ENCODE measurements at regions not wholly inside any gene's neighbourhood (a gene's known extent, or its start where the extent isn't known, plus 50 kb on each side); places are given as distances from the start of the nearest gene placed in this dataset.

- no peak for DNase-seq (ENCODE audit: low read depth in 2 of 2)
Observed at GRCh38 chr10:78955206-78955605, 113.6 kb upstream of the ZMIZ1 start.

- no peak for DNase-seq (ENCODE audit: low read depth in 2 of 2)
Observed at GRCh38 chr10:78956391-78956790, 112.4 kb upstream of the ZMIZ1 start.

GRCh38 chr10:78957471-78958039 is 111.2 kb upstream of the ZMIZ1 start:
- no peak for DNase-seq (ENCODE audit: low read depth in 2 of 2)

GRCh38 chr10:78959217-78959923 is 109.4 kb upstream of the ZMIZ1 start:
- DNase-seq (ENCODE audit: low read depth in 2 of 2): no peak

GRCh38 chr10:78959924-78960285 is 108.9 kb upstream of the ZMIZ1 start:
- DNase-seq (ENCODE audit: low read depth in 2 of 2): no peak

GRCh38 chr10:78960316-78960800 is 108.4 kb upstream of the ZMIZ1 start:
- DNase-seq (ENCODE audit: low read depth in 2 of 2): no peak

- no peak for DNase-seq (ENCODE audit: low read depth in 2 of 2)
Observed at GRCh38 chr10:78961760-78962159, 107.0 kb upstream of the ZMIZ1 start.

GRCh38 chr10:78963074-78964034 is 105.4 kb upstream of the ZMIZ1 start:
- DNase-seq (ENCODE audit: low read depth in 2 of 2): no peak

GRCh38 chr10:78964274-78964951 is 104.4 kb upstream of the ZMIZ1 start:
- no peak for DNase-seq (ENCODE audit: low read depth in 2 of 2)

- DNase-seq (ENCODE audit: low read depth in 2 of 2): no peak
Observed at GRCh38 chr10:78964952-78965633, 103.7 kb upstream of the ZMIZ1 start.

GRCh38 chr10:78966182-78966787 is 102.5 kb upstream of the ZMIZ1 start:
- DNase-seq (ENCODE audit: low read depth in 2 of 2): no peak

GRCh38 chr10:78966844-78967488 is 101.8 kb upstream of the ZMIZ1 start:
- DNase-seq (ENCODE audit: low read depth in 2 of 2): no peak

GRCh38 chr10:78968300-78968942 is 100.3 kb upstream of the ZMIZ1 start:
- DNase-seq (ENCODE audit: low read depth in 2 of 2): no peak

GRCh38 chr10:78968943-78969342 is 99.8 kb upstream of the ZMIZ1 start:
- DNase-seq (ENCODE audit: low read depth in 2 of 2): no peak

- no peak for DNase-seq (ENCODE audit: low read depth in 2 of 2)
Observed at GRCh38 chr10:78969719-78970118, 99.0 kb upstream of the ZMIZ1 start.

GRCh38 chr10:78970261-78970660 is 98.5 kb upstream of the ZMIZ1 start:
- DNase-seq (ENCODE audit: low read depth in 2 of 2): no peak

GRCh38 chr10:78971094-78971682 is 97.6 kb upstream of the ZMIZ1 start:
- DNase-seq (ENCODE audit: low read depth in 2 of 2): no peak

- no peak for DNase-seq (ENCODE audit: low read depth in 2 of 2)
Observed at GRCh38 chr10:78972160-78972946, 96.4 kb upstream of the ZMIZ1 start.
